ENCODE measurements at regions not wholly inside any gene's neighbourhood (a gene's known extent, or its start where the extent isn't known, plus 50 kb on each side); places are given as distances from the start of the nearest gene placed in this dataset.

DNA sequence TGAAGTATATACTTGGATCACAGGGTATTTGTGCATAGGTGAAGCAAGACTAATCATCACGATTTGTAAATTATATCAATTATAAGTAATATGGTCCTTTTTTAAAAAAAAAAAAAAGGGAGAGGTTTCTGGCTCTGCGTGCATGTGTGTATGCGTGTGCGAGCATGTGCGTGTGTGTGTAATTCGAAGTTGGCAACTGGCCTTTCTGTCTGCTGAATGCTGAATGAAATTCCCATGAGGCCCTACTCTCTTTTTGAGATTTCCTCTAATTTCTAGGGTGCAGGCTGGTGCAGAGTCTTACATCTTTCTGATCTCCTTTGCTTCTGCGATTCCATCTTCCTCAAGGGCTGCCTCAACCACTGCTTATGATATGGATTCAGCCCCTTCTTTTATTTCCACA lies 212.2 kb downstream of the URB2 start:
- no peaks in the 10 kb centered on the region for H3K9me3 ChIP-seq
- Mint-ChIP-seq H3K27me3 (ENCODE audit: insufficient read depth, unreplicated experiment) (peaks cover 12% of the 10 kb centered on the region), H3K27ac (ENCODE audit: unreplicated experiment) (no peak overlapping the region), H3K4me1 (ENCODE audit: low read depth, unreplicated experiment) (no peaks in the 10 kb centered on the region), H3K4me3 (ENCODE audit: unreplicated experiment) (no peak overlapping the region), H3K36me3 (ENCODE audit: insufficient read depth, unreplicated experiment) (no peaks in the 10 kb centered on the region), H3K9me3 (ENCODE audit: unreplicated experiment) (no peaks in the 10 kb centered on the region)
- intact Hi-C loops (cut with micrococcal nuclease; ENCODE audit: unreplicated experiment) = no loop called here
- H3K36me3 ChIP-seq (ENCODE audit: control insufficient read depth, insufficient read depth, low read length) = no peaks in the 10 kb centered on the region
- no TSS peak for BruUV-seq (replicated peaks)
- ChIA-PET CTCF (no interaction called here), POLR2A (no interaction called here)
- H3K4me3 ChIP-seq (ENCODE audit: low read depth, low read length) = no peak overlapping the region
- peaks cover under 1% of the 10 kb centered on the region; the same call in 1 of the 2 replicates for H3K4me1 ChIP-seq
- TF ChIP-seq, protein P1, sequence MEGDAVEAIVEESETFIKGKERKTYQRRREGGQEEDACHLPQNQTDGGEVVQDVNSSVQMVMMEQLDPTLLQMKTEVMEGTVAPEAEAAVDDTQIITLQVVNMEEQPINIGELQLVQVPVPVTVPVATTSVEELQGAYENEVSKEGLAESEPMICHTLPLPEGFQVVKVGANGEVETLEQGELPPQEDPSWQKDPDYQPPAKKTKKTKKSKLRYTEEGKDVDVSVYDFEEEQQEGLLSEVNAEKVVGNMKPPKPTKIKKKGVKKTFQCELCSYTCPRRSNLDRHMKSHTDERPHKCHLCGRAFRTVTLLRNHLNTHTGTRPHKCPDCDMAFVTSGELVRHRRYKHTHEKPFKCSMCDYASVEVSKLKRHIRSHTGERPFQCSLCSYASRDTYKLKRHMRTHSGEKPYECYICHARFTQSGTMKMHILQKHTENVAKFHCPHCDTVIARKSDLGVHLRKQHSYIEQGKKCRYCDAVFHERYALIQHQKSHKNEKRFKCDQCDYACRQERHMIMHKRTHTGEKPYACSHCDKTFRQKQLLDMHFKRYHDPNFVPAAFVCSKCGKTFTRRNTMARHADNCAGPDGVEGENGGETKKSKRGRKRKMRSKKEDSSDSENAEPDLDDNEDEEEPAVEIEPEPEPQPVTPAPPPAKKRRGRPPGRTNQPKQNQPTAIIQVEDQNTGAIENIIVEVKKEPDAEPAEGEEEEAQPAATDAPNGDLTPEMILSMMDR (IDR thresholded peaks at IDR 0.05; ENCODE audit: insufficient read depth in 1 of 2, low read depth in 1 of 2, low read length in 1 of 2, severe bottlenecking in 1 of 2, unreplicated experiment in 1 of 2) = no peak
- no peak for DNase-seq
- no peaks in the 10 kb centered on the region for H3K27me3 ChIP-seq (replicated peaks; ENCODE audit: control insufficient read depth, insufficient read depth, low read length)

DNA sequence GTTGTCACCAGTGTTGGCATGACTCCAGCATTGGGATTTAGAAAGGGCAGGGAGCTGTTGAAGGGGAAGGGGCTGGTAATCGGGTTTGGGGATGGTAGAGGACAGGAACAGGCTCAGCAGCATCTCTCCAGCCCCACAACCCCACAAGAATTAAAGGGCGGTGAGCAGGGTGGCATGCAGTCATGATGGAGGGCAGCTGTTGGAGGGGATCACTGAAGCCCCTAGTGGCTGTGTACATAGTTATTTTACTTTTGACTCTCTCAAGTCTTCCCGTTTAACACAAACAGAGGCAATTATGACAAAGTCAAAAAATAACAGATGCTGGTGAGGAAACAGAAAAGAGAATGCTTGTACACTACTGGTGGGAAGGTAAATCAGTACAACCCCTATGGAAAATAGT lies 213.8 kb downstream of the URB2 start:
- BruUV-seq (replicated peaks) = no TSS peak
- ChIA-PET POLR2A (no interaction called here), CTCF (no interaction called here)
- H3K9me3 Mint-ChIP-seq (ENCODE audit: unreplicated experiment) = no peaks in the 10 kb centered on the region
- H3K36me3 Mint-ChIP-seq (ENCODE audit: insufficient read depth, unreplicated experiment) = no peaks in the 10 kb centered on the region
- H3K27me3 Mint-ChIP-seq (ENCODE audit: insufficient read depth, unreplicated experiment) = peaks cover 16% of the 10 kb centered on the region
- H3K4me1 Mint-ChIP-seq (ENCODE audit: low read depth, unreplicated experiment) = peaks cover 14% of the 10 kb centered on the region
- Histone ChIP-seq H3K27me3 (replicated peaks; ENCODE audit: control insufficient read depth, insufficient read depth, low read length) (no peaks in the 10 kb centered on the region), H3K36me3 (ENCODE audit: control insufficient read depth, insufficient read depth, low read length) (no peaks in the 10 kb centered on the region), H3K9me3 (no peaks in the 10 kb centered on the region), H3K4me1 (no peaks in the 10 kb centered on the region; the same call in 1 of the 2 replicates), H3K4me3 (ENCODE audit: low read depth, low read length) (no peak overlapping the region)
- DNase-seq = no peak
- H3K4me3 Mint-ChIP-seq (ENCODE audit: unreplicated experiment) = no peak overlapping the region
- no peak overlapping the region for H3K27ac Mint-ChIP-seq (ENCODE audit: unreplicated experiment)
- TF ChIP-seq, protein P1 (IDR thresholded peaks at IDR 0.05; ENCODE audit: insufficient read depth in 1 of 2, low read depth in 1 of 2, low read length in 1 of 2, severe bottlenecking in 1 of 2, unreplicated experiment in 1 of 2) = no peak
- intact Hi-C loops (cut with micrococcal nuclease; ENCODE audit: unreplicated experiment) = no loop called here

DNA sequence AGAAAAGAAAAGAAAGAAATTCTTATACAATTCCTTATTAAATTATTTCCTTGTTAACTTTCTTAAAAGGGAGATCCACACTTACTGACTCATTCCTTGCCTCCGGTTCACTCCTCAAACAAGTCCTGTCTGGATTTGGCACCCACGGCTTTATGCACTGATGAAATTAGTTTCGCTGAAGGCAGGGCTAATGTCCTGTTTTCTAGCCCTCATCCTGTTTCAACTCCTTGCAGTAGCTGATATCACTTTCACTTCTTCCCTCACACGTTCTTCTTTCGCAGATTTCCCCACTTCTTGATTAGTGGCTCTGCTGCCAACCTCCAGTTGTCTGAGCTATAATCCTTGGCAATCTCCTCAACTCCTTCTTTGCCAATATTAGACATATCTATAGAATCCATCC lies 215.2 kb downstream of the URB2 start:
- intact Hi-C loops (cut with micrococcal nuclease; ENCODE audit: unreplicated experiment) = no loop called here
- peaks cover 15% of the 10 kb centered on the region for H3K4me1 Mint-ChIP-seq (ENCODE audit: low read depth, unreplicated experiment)
- CTCF ChIA-PET = interaction anchor here (0.6 kb wide), 1 partner anchor 12 kb away, joined by 3 read pairs; no protein-coding TSS in a partner anchor
- BruUV-seq (replicated peaks) = no TSS peak
- H3K4me3 Mint-ChIP-seq (ENCODE audit: unreplicated experiment) = no peak overlapping the region
- peaks cover 16% of the 10 kb centered on the region for H3K27me3 Mint-ChIP-seq (ENCODE audit: insufficient read depth, unreplicated experiment)
- Histone ChIP-seq H3K9me3 (no peaks in the 10 kb centered on the region), H3K4me3 (ENCODE audit: low read depth, low read length) (no peak overlapping the region), H3K4me1 (no peaks in the 10 kb centered on the region; the same call in 1 of the 2 replicates), H3K36me3 (ENCODE audit: control insufficient read depth, insufficient read depth, low read length) (no peaks in the 10 kb centered on the region), H3K27me3 (replicated peaks; ENCODE audit: control insufficient read depth, insufficient read depth, low read length) (no peaks in the 10 kb centered on the region)
- TF ChIP-seq, protein P1 (IDR thresholded peaks at IDR 0.05; ENCODE audit: insufficient read depth in 1 of 2, low read depth in 1 of 2, low read length in 1 of 2, severe bottlenecking in 1 of 2, unreplicated experiment in 1 of 2) = no peak
- no peaks in the 10 kb centered on the region for H3K9me3 Mint-ChIP-seq (ENCODE audit: unreplicated experiment)
- POLR2A ChIA-PET = no interaction called here
- H3K27ac Mint-ChIP-seq (ENCODE audit: unreplicated experiment) = no peak overlapping the region
- H3K36me3 Mint-ChIP-seq (ENCODE audit: insufficient read depth, unreplicated experiment) = no peaks in the 10 kb centered on the region
- no peak for DNase-seq

All from Caco-2 (cell line).